ENCODE measurements at regions not wholly inside any gene's neighbourhood (a gene's known extent, or its start where the extent isn't known, plus 50 kb on each side); places are given as distances from the start of the nearest gene placed in this dataset.

GRCh38 chr2:133765658-133766057 is 197.4 kb upstream of the NCKAP5 start:
- TF ChIP-seq CTCF (IDR thresholded peaks at IDR 0.05 in 2 of 3, conservative IDR thresholded peaks at IDR 0.05 in 1 of 3; ENCODE audit: borderline replicate concordance in 1 of 3, insufficient read depth in 1 of 3, low read depth in 2 of 3, low read length in 2 of 3) (no peak), MAX (IDR thresholded peaks at IDR 0.05) (no peak), POLR2A (IDR thresholded peaks at IDR 0.05; ENCODE audit: borderline replicate concordance, extremely low read depth, insufficient read depth, insufficient read length) (no peak), YY1 (IDR thresholded peaks at IDR 0.05; ENCODE audit: extremely low read depth, insufficient replicate concordance, low read depth, low read length) (no peak), EGR1 (IDR thresholded peaks at IDR 0.05; ENCODE audit: low read depth) (no peak), SRF (IDR thresholded peaks at IDR 0.05; ENCODE audit: low read depth) (no peak), EZH2phosphoT487 (IDR thresholded peaks at IDR 0.05; ENCODE audit: borderline replicate concordance) (no peak), EZH2 (IDR thresholded peaks at IDR 0.05) (no peak), REST (IDR thresholded peaks at IDR 0.05; ENCODE audit: low read depth) (no peak), CEBPB (IDR thresholded peaks at IDR 0.05; ENCODE audit: low read depth) (no peak), ATF3 (IDR thresholded peaks at IDR 0.05) (no peak), POLR2AphosphoS5 (IDR thresholded peaks at IDR 0.05; ENCODE audit: low read depth, low read length) (no peak), SP1 (IDR thresholded peaks at IDR 0.05; ENCODE audit: low read depth) (no peak)
